Mesenchymal stem cell (in vitro differentiated cells and primary cell): ENCODE measurements at regions not wholly inside any gene's neighbourhood (a gene's known extent, or its start where the extent isn't known, plus 50 kb on each side); places are given as distances from the start of the nearest gene placed in this dataset.

Experiments used
- DNase-seq: peaks from one replicate; pipeline ENCODE4 v3.0.0-alpha.2; 2013
- H2AFZ ChIP-seq: one replicate; pipeline ENCODE4 v1.6.1; 2013; ENCODE audit warnings: low read depth, mild to moderate bottlenecking, control low read depth, inconsistent platforms, low read length, moderate library complexity
- H2AK5ac ChIP-seq: 2 replicates; pipeline ENCODE4 v1.6.1; 2013; ENCODE audit warnings: low read length, moderate library complexity, mild to moderate bottlenecking, inconsistent platforms; ENCODE audit not compliant: severe bottlenecking
- H2BK120ac ChIP-seq: one replicate; pipeline ENCODE4 v1.6.1; 2013; ENCODE audit warnings: low read depth, mild to moderate bottlenecking, inconsistent platforms, low read length, moderate library complexity
- H2BK12ac ChIP-seq, 2 experiments: one replicate each; pipeline ENCODE4 v1.6.1; 2013; ENCODE audit warnings: inconsistent platforms in 2 of 2, low read length in 2 of 2, mild to moderate bottlenecking in 2 of 2, moderate library complexity in 2 of 2, control low read depth in 1 of 2
- H2BK15ac ChIP-seq: one replicate; pipeline ENCODE4 v1.6.1; 2013; ENCODE audit warnings: mild to moderate bottlenecking, low read depth, inconsistent platforms; ENCODE audit not compliant: poor library complexity, severe bottlenecking
- H2BK5ac ChIP-seq: 2 replicates; pipeline ENCODE4 v1.6.1; 2013; ENCODE audit warnings: low read depth, mild to moderate bottlenecking, low read length, control low read depth, inconsistent platforms; ENCODE audit not compliant: poor library complexity, severe bottlenecking
- H3K14ac ChIP-seq, 2 experiments: one replicate each; pipeline ENCODE4 v1.6.1; 2013; ENCODE audit warnings: inconsistent platforms in 2 of 2, low read length in 2 of 2, control low read depth in 1 of 2, mild to moderate bottlenecking in 1 of 2, moderate library complexity in 1 of 2
- H3K18ac ChIP-seq, 2 experiments: one replicate each; pipeline ENCODE4 v1.6.1; 2013; ENCODE audit warnings: inconsistent platforms in 2 of 2, low read length in 2 of 2, control low read depth in 1 of 2, low read depth in 1 of 2, mild to moderate bottlenecking in 1 of 2
- H3K23ac ChIP-seq, 2 experiments: one replicate each; pipeline ENCODE4 v1.6.1; 2013; ENCODE audit warnings: inconsistent platforms in 2 of 2, low read length in 2 of 2, mild to moderate bottlenecking in 2 of 2, moderate library complexity in 2 of 2, control low read depth in 1 of 2
- H3K27ac ChIP-seq: 2 replicates; pipeline ENCODE4 v1.5.1; 2013; ENCODE audit warnings: mild to moderate bottlenecking, moderate library complexity, low read length, control low read depth, inconsistent platforms; ENCODE audit not compliant: poor library complexity, severe bottlenecking
- H3K27me3 ChIP-seq, 2 experiments: 2 replicates each; pipeline versions ENCODE4 v1.6.1 to v1.7.0; 2013; ENCODE audit warnings: low read length in 2 of 2, mild to moderate bottlenecking in 2 of 2, moderate library complexity in 2 of 2, control low read depth in 1 of 2, inconsistent platforms in 1 of 2; ENCODE audit not compliant: control insufficient read depth in 1 of 2, insufficient read depth in 1 of 2
- H3K36me3 ChIP-seq, 2 experiments: 2 replicates each; pipeline versions ENCODE4 v1.6.1 to v1.7.0; 2013; ENCODE audit warnings: low read length in 2 of 2, control low read depth in 1 of 2, inconsistent platforms in 1 of 2, low read depth in 1 of 2, mild to moderate bottlenecking in 1 of 2; ENCODE audit not compliant: insufficient read depth in 2 of 2, control insufficient read depth in 1 of 2
- H3K4ac ChIP-seq, 2 experiments: one replicate each; pipeline ENCODE4 v1.6.1; 2013; ENCODE audit warnings: inconsistent platforms in 2 of 2, low read length in 2 of 2, mild to moderate bottlenecking in 2 of 2, moderate library complexity in 2 of 2, control low read depth in 1 of 2, low read depth in 1 of 2
- H3K4me1 ChIP-seq: 2 replicates; pipeline ENCODE4 v1.6.1; 2013; ENCODE audit warnings: low read depth, low read length, control low read depth; ENCODE audit not compliant: control insufficient read depth, insufficient read depth
- H3K4me2 ChIP-seq: 2 replicates; pipeline ENCODE4 v1.6.1; 2013; ENCODE audit warnings: low read length, mild to moderate bottlenecking, inconsistent platforms; ENCODE audit not compliant: poor library complexity, severe bottlenecking
- H3K4me3 ChIP-seq, 2 experiments: 2 replicates each; pipeline versions ENCODE4 v1.5.1 to v1.7.0; 2013; ENCODE audit warnings: low read length in 2 of 2, mild to moderate bottlenecking in 2 of 2, control low read depth in 1 of 2, low read depth in 1 of 2; ENCODE audit not compliant: insufficient read depth in 1 of 2
- H3K79me1 ChIP-seq: replicated peaks from 2 replicates; pipeline ENCODE4 v1.6.1; 2013; ENCODE audit warnings: mild to moderate bottlenecking, control low read depth, low read length, inconsistent platforms; ENCODE audit not compliant: poor library complexity, severe bottlenecking
- H3K9ac ChIP-seq: 2 replicates; pipeline ENCODE4 v1.7.0; 2013; ENCODE audit warnings: mild to moderate bottlenecking, low read length, moderate library complexity
- H3K9me3 ChIP-seq: 2 replicates; pipeline ENCODE4 v1.7.0; 2013; ENCODE audit warnings: mild to moderate bottlenecking, low read length; ENCODE audit not compliant: control insufficient read depth
- H4K8ac ChIP-seq: one replicate; pipeline ENCODE4 v1.6.1; 2013; ENCODE audit warnings: inconsistent platforms, mild to moderate bottlenecking, low read length, moderate library complexity
- H4K91ac ChIP-seq: one replicate; pipeline ENCODE4 v1.6.1; 2013; ENCODE audit warnings: mild to moderate bottlenecking, low read length, inconsistent platforms
- WGBS: methylation state at CpG from one replicate; pipeline ENCODE4 v1.1.7; 2013; ENCODE audit warnings: mixed read lengths; 5-methylcytosine and 5-hydroxymethylcytosine counted together

DNA sequence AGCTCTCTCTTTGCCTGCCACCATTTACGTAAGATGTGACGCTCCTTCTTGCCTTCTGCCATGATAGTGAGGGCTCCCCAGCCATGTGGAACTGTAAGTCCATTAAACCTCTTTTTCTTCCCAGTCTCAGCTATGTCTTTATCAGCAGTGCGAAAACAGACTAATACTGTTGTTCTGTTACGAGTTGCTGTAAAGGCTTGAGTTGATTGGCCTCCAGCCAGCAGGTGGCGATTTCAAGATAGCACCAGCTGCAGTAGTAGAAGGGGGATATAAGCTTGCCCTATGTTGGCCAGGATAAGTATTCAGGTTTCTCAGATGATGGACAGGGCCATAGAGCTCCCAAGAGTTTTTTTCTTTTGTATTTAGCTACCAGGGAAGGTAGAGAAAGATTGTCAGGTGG lies 385.5 kb downstream of the MZT1 start:
- H3K4me2 ChIP-seq = no peak overlapping the region
- no peak overlapping the region for H2BK15ac ChIP-seq
- H3K18ac ChIP-seq = no peak overlapping the region
- no peaks in the 10 kb centered on the region for H3K4me1 ChIP-seq
- H2BK5ac ChIP-seq = no peak overlapping the region
- H3K9ac ChIP-seq = no peak overlapping the region
- H3K4ac ChIP-seq = no peak overlapping the region
- no peak overlapping the region for H4K8ac ChIP-seq
- no peaks in the 10 kb centered on the region for H3K9me3 ChIP-seq
- no peak overlapping the region for H2BK12ac ChIP-seq
- no peak overlapping the region for H4K91ac ChIP-seq
- no peak overlapping the region for H2BK120ac ChIP-seq
- H3K36me3 ChIP-seq = no peaks in the 10 kb centered on the region
- H3K27ac ChIP-seq = no peak overlapping the region
- no peaks in the 10 kb centered on the region for H3K27me3 ChIP-seq
- H3K4me3 ChIP-seq = no peak overlapping the region
- no peaks in the 10 kb centered on the region for H3K79me1 ChIP-seq
- no peak overlapping the region for H2AFZ ChIP-seq
- no peak overlapping the region for H3K23ac ChIP-seq
- H2AK5ac ChIP-seq = no peak overlapping the region
- H3K14ac ChIP-seq = no peak overlapping the region
- no peak for DNase-seq
- 94% methylated on average over 5 of the region's 5 CpGs for WGBS

DNA sequence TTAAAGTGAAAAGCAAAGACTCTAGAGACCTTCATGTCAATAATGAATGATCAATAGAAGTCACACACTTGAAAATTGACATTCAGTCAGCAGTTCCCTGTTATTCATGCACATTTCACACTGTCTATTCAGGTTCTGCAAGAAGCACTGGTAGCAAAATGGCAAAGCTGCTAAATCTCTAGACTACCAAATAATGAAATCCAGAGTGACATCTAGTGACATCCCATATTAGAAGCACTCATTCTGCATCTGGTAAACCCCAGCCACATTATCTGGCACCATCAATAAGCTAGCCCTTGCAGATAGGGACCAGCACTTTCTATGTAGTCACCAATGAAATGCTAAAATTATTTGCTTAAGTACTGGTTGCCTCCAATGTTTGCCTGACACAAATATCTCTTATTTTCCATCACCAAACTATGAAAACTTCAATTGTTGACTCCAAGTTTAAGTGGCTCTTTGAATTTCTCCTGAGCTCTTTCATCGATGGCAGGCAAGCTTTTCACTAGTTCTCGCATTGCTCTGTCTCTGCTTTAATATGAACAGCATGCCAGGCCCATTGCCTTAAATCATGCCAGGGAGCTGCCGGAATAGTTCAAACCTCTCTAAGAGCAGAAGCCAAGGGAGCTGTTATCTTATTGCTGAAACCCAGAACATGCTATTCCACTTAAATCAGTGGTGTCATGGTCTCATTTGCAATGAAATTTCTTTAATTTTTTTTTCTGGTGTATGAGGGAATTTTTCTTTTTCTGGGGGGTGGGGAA lies 409.9 kb downstream of the MZT1 start:
- 95% methylated on average over 3 of the region's 3 CpGs for WGBS
- no peak overlapping the region for H2BK120ac ChIP-seq
- no peaks in the 10 kb centered on the region for H3K79me1 ChIP-seq

DNA sequence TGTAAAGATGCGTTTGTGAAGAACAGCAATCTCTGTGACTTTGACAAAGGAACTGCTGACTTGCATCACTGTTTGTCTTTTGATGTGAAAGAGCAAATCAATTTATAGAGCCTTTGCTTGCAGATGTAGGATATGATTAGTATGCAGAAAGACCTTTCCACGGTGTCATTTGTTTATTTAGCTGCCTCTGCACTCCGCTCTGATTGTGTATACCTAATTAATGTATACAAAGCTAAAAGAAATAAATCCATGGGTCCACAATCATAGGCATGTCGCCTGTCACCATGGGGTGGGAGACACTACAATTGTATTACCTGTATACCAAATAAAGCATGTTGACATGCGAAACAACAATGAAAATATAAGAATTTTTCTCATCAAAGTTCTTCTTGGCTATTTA lies 410.7 kb downstream of the MZT1 start:
- 97% methylated on average over 1 of the region's 5 CpGs for WGBS
- H2BK5ac ChIP-seq = no peak overlapping the region
- no peak overlapping the region for H4K91ac ChIP-seq
- DNase-seq = no peak
- H3K9ac ChIP-seq = no peak overlapping the region
- H3K4me1 ChIP-seq = no peaks in the 10 kb centered on the region
- H3K14ac ChIP-seq = no peak overlapping the region
- no peaks in the 10 kb centered on the region for H3K36me3 ChIP-seq
- H3K79me1 ChIP-seq = no peaks in the 10 kb centered on the region
- no peak overlapping the region for H3K18ac ChIP-seq
- H3K4ac ChIP-seq = no peak overlapping the region
- no peak overlapping the region for H2BK120ac ChIP-seq
- no peak overlapping the region for H3K23ac ChIP-seq
- no peaks in the 10 kb centered on the region for H3K9me3 ChIP-seq
- no peak overlapping the region for H4K8ac ChIP-seq
- H2AK5ac ChIP-seq = no peak overlapping the region
- H3K27ac ChIP-seq = no peak overlapping the region
- no peak overlapping the region for H2AFZ ChIP-seq
- no peak overlapping the region for H3K4me3 ChIP-seq
- no peaks in the 10 kb centered on the region for H3K27me3 ChIP-seq
- no peak overlapping the region for H2BK12ac ChIP-seq
- no peak overlapping the region for H2BK15ac ChIP-seq
- H3K4me2 ChIP-seq = no peak overlapping the region

More for the DNA sequence above, 409.9 kb downstream of the MZT1 start:
- H3K4me1 ChIP-seq = no peaks in the 10 kb centered on the region
- H3K4ac ChIP-seq = no peak overlapping the region
- H4K8ac ChIP-seq = no peak overlapping the region
- H4K91ac ChIP-seq = no peak overlapping the region
- no peak for DNase-seq
- H3K14ac ChIP-seq = no peak overlapping the region
- H3K36me3 ChIP-seq = no peaks in the 10 kb centered on the region
- no peak overlapping the region for H2BK12ac ChIP-seq
- no peaks in the 10 kb centered on the region for H3K9me3 ChIP-seq
- H3K4me3 ChIP-seq = no peak overlapping the region
- no peak overlapping the region for H3K18ac ChIP-seq
- no peak overlapping the region for H2BK5ac ChIP-seq
- H3K27ac ChIP-seq = no peak overlapping the region
- H2BK15ac ChIP-seq = no peak overlapping the region
- H3K23ac ChIP-seq = no peak overlapping the region
- no peak overlapping the region for H3K4me2 ChIP-seq
- no peaks in the 10 kb centered on the region for H3K27me3 ChIP-seq
- no peak overlapping the region for H2AK5ac ChIP-seq
- H3K9ac ChIP-seq = no peak overlapping the region
- H2AFZ ChIP-seq = no peak overlapping the region

DNA sequence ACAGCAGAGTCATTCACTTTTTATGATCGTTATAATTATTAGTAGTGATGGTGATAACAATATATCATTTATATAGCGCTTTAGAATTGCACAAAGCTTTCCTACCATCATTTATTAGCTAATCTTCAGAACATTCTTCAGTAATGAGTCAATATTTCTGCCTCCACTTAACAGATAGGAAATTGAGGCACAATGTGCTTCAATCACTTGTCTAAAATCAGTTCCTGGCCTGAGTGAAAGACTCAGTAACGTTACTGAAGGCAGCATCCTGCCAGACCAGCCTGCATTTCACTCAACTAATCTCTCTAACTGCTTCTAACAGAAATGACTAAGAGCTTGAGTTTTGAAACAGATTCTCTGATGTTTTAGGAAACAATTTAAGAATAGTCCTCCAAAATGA lies 412.1 kb downstream of the MZT1 start:
- Histone ChIP-seq H3K23ac (no peak overlapping the region), H4K91ac (no peak overlapping the region), H3K18ac (no peak overlapping the region), H3K9me3 (no peaks in the 10 kb centered on the region), H3K4ac (no peak overlapping the region), H2BK15ac (no peak overlapping the region), H3K14ac (no peak overlapping the region), H3K4me3 (no peak overlapping the region), H2AK5ac (no peak overlapping the region), H2BK120ac (no peak overlapping the region), H3K27ac (no peak overlapping the region), H2BK12ac (no peak overlapping the region), H4K8ac (no peak overlapping the region), H2BK5ac (no peak overlapping the region), H3K9ac (no peak overlapping the region), H3K4me1 (no peaks in the 10 kb centered on the region), H3K36me3 (no peaks in the 10 kb centered on the region), H3K27me3 (no peaks in the 10 kb centered on the region), H2AFZ (no peak overlapping the region), H3K79me1 (no peaks in the 10 kb centered on the region), H3K4me2 (no peak overlapping the region)
- DNase-seq = no peak
- 100% methylated on average over 1 of the region's 3 CpGs for WGBS
